Left lung (tissue), 4 donors: ENCODE measurements at regions not wholly inside any gene's neighbourhood (a gene's known extent, or its start where the extent isn't known, plus 50 kb on each side); places are given as distances from the start of the nearest gene placed in this dataset.
A peak's percentile ranks its signal among the peaks of the same experiment; 100 is the strongest.

ENCODE experiments used
- ATAC-seq: fragments of 200-7000 bp; cut with Tn5 transposase; one replicate; pipeline ENCODE4 v1.9.1; 2020; ENCODE audit warnings: moderate library complexity
- DNase-seq, 4 donors: peaks; one replicate each; pipeline ENCODE4 v3.0.0-alpha.2; 2013 to 2020
- H3K27ac ChIP-seq, 2 donors: fragments of 200-600 bp; sonication (generic) in 1 of 2; one replicate each; pipeline versions ENCODE4 v1.5.0 to v1.8.0; 2020 to 2021
- H3K27me3 ChIP-seq, 2 donors: fragments of 200-600 bp; sonication (generic) in 1 of 2; one replicate each; pipeline versions ENCODE4 v1.5.0 to v1.8.0; 2020 to 2021
- H3K36me3 ChIP-seq, 2 donors: fragments of 200-600 bp; sonication (generic) in 1 of 2; one replicate each; pipeline versions ENCODE4 v1.5.0 to v1.8.0; 2020 to 2021
- H3K4me1 ChIP-seq, 2 donors: fragments of 200-600 bp; one replicate each; pipeline ENCODE4 v1.8.0; 2021
- H3K4me3 ChIP-seq, 2 donors: fragments of 200-600 bp; sonication (generic) in 1 of 2; one replicate each; pipeline versions ENCODE4 v1.5.0 to v1.8.0; 2020 to 2021; ENCODE audit warnings: mild to moderate bottlenecking in 1 of 2
- H3K9me3 ChIP-seq, 2 donors: fragments of 200-600 bp; sonication (generic) in 1 of 2; one replicate each; pipeline versions ENCODE4 v1.5.0 to v1.8.0; 2020 to 2021
- CTCF ChIP-seq, 2 donors: fragments of 200-600 bp; sonication (generic) in 1 of 2; IDR thresholded peaks; one replicate each; pipeline versions ENCODE4 v1.5.0 to v1.8.0; 2021; ENCODE audit warnings: antibody characterized with exemption in 2 of 2
- intact Hi-C, 2 donors: fragments of 100-400 bp; cut with DNase I; formaldehyde crosslinking; loops; one replicate each; pipeline versions ENCODE4 v1.11.2 to v1.14.2; 2022
- donor health status: DM: no; HTN: yes; CAD: no.
- donor health status: DM: no; HTN: no; CAD: no.

GRCh38 chr5:67338421-67338820 lies 141.8 kb upstream of the CD180 start:
- Histone ChIP-seq H3K4me1 (no peaks in the 10 kb centered on the region), H3K4me3 (no peak overlapping the region), H3K9me3 (no peaks in the 10 kb centered on the region), H3K36me3 (no peaks in the 10 kb centered on the region), H3K27me3 (no peaks in the 10 kb centered on the region), H3K27ac (no peak overlapping the region)
- TF ChIP-seq CTCF (IDR thresholded peaks at IDR 0.05): no peak
- intact Hi-C loops: no loop called here
- DNase-seq: no peak
- no peak for ATAC-seq

DNA sequence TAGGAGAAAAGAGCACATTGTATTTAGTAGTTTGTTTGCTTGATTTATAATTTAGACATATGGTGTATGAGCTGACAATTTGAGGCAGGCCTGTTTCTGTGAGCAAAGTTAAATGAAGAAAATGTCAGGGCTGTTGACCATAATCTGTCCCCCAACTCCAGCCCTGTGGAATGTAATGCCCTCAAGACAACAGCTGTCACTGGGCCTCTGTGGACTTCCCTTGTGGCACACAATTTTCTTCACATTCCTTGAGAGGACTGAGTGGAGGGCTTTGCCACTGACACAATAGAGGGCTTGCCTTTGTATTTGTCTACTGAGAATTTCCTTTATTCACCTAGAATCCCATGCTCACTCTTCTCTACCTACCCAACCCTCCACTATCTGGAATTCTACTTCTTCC lies 141.2 kb upstream of the CD180 start:
- DNase-seq (no peak), ATAC-seq (no peak)
- TF ChIP-seq CTCF (IDR thresholded peaks at IDR 0.05): no peak
- no peaks in the 10 kb centered on the region for H3K4me1 ChIP-seq
- intact Hi-C loops: no loop called here
- H3K36me3 ChIP-seq: no peaks in the 10 kb centered on the region
- no peaks in the 10 kb centered on the region for H3K9me3 ChIP-seq
- H3K27ac ChIP-seq: no peak overlapping the region
- H3K4me3 ChIP-seq: no peak overlapping the region
- no peaks in the 10 kb centered on the region for H3K27me3 ChIP-seq

GRCh38 chr5:67335426-67335825 lies 138.8 kb upstream of the CD180 start:
- Histone ChIP-seq H3K27me3 (no peaks in the 10 kb centered on the region), H3K36me3 (no peaks in the 10 kb centered on the region), H3K4me1 (no peaks in the 10 kb centered on the region), H3K27ac (no peak overlapping the region), H3K9me3 (peaks cover 0 to 5% of the 10 kb centered on the region in 2 donors), H3K4me3 (no peak overlapping the region)
- no peak for DNase-seq
- intact Hi-C loops: no loop called here
- ATAC-seq: no peak
- TF ChIP-seq CTCF (IDR thresholded peaks at IDR 0.05): no peak

- ATAC-seq (no peak), DNase-seq (no peak)
- no peaks in the 10 kb centered on the region for H3K36me3 ChIP-seq
- no peak for TF ChIP-seq CTCF (IDR thresholded peaks at IDR 0.05)
- no peaks in the 10 kb centered on the region for H3K27me3 ChIP-seq
- H3K4me3 ChIP-seq: no peak overlapping the region
- intact Hi-C loops: no loop called here
- no peaks in the 10 kb centered on the region for H3K4me1 ChIP-seq
- peaks cover 0 to 8% of the 10 kb centered on the region in 2 donors for H3K9me3 ChIP-seq
- H3K27ac ChIP-seq: no peak overlapping the region
Observed at GRCh38 chr5:67334373-67334772, 137.8 kb upstream of the CD180 start.

GRCh38 chr5:67333171-67333570 lies 136.6 kb upstream of the CD180 start:
- H3K4me3 ChIP-seq: no peak overlapping the region
- intact Hi-C loops: no loop called here
- DNase-seq (no peak), ATAC-seq (peak; percentile 47)
- H3K9me3 ChIP-seq: peaks cover 0 to 8% of the 10 kb centered on the region in 2 donors
- H3K27me3 ChIP-seq: no peaks in the 10 kb centered on the region
- no peaks in the 10 kb centered on the region for H3K36me3 ChIP-seq
- TF ChIP-seq CTCF (IDR thresholded peaks at IDR 0.05): no peak
- H3K4me1 ChIP-seq: no peaks in the 10 kb centered on the region
- no peak overlapping the region for H3K27ac ChIP-seq
